GM20000 (cell line): ENCODE measurements at regions not wholly inside any gene's neighbourhood (a gene's known extent, or its start where the extent isn't known, plus 50 kb on each side); places are given as distances from the start of the nearest gene placed in this dataset.

Source experiments
- DNase-seq: peaks from one replicate; pipeline ENCODE4 v3.0.0; 2012; ENCODE audit warnings: low spot score
- TF ChIP-seq, protein P1 (sequence below): IDR thresholded peaks from 2 replicates; pipeline ENCODE4 v1.5.1; 2012; ENCODE audit warnings: mild to moderate bottlenecking, control low read depth; ENCODE audit errors: extremely low read depth, missing control alignments

DNA sequence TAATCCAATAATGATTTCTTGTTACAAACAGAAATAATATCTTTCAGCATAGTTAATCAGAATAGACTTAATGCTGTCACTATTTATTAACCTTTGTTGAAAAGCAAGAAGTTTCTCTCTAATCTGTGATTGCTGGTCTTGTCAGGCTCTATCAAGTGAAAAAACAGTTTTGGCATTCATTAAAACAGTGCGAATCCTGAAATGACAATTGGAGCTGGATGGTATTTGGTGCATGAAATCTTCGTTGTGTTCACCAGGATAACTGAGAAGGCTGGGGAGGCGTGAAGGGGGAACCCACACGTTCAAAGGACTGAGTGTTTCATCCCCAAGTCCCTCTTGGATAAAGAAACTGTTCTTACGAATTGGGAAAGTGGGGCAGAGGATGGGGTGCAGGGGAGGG, 190.2 kb upstream of the MYL2 start:
- DNase-seq, result no peak
- TF ChIP-seq, protein P1, sequence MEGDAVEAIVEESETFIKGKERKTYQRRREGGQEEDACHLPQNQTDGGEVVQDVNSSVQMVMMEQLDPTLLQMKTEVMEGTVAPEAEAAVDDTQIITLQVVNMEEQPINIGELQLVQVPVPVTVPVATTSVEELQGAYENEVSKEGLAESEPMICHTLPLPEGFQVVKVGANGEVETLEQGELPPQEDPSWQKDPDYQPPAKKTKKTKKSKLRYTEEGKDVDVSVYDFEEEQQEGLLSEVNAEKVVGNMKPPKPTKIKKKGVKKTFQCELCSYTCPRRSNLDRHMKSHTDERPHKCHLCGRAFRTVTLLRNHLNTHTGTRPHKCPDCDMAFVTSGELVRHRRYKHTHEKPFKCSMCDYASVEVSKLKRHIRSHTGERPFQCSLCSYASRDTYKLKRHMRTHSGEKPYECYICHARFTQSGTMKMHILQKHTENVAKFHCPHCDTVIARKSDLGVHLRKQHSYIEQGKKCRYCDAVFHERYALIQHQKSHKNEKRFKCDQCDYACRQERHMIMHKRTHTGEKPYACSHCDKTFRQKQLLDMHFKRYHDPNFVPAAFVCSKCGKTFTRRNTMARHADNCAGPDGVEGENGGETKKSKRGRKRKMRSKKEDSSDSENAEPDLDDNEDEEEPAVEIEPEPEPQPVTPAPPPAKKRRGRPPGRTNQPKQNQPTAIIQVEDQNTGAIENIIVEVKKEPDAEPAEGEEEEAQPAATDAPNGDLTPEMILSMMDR, result no peak

DNA sequence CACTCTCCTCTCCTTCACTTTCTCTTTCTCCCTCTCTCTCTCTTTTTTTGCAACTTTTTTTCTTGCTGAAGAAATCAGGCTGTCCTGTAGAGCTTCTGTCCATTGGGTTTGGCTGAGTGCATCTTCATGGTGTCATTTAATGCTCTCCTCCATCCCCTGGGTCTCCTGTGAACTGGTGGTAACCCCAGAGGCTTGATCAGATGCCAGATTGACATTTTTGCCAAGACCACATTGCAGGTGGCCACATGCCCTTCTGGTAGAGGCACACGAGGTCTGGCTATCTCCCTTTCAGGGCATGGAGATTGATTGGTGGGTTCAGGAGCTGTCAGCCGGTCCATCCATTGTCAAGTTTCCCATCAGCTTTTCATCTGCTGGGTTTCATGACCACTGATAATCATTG, 188.3 kb upstream of the MYL2 start:
- TF ChIP-seq, protein P1, result no peak
- DNase-seq, result no peak

DNA sequence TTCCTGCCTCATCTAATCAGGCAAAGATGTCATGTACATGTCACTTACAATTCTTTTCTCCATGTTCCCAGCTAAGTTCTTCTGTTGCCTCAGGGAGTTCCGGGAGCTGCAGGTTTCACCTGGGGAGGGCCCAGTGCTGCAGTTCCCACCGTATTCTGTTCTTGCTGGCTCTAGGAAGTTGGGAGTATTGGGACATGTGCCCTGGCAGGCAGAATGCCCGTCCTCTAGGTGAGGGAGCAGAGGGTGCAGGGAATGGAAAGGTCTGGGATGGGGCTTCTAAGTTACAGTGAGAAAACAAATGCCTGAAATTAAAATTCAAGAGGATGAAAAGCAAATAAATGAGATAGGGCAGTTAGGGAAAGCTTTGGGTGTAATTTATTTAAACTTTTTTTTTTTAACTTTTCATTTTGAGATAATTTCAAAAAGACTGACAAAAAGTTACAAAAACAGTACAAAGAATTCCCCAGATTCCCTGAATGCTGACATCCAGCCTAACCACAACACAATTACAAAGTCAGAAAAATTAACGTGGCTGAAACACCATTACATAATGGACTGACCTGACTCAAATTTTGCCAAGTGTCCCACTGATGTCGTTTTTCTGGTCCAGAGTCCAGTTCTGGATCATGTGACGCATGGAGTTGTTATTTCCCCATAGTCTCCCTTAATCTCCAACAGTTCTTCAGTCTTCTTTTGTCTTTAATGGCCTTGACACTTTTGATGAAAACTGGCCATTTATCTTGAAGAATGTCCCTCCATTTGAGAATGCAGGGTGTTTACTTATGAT, 187.2 kb upstream of the MYL2 start:
- DNase-seq, result no peak
- TF ChIP-seq, protein P1, result no peak

- TF ChIP-seq, protein P1, result no peak
Measured at GRCh38 chr12:111105294-111105693, 184.9 kb upstream of the MYL2 start.

DNA sequence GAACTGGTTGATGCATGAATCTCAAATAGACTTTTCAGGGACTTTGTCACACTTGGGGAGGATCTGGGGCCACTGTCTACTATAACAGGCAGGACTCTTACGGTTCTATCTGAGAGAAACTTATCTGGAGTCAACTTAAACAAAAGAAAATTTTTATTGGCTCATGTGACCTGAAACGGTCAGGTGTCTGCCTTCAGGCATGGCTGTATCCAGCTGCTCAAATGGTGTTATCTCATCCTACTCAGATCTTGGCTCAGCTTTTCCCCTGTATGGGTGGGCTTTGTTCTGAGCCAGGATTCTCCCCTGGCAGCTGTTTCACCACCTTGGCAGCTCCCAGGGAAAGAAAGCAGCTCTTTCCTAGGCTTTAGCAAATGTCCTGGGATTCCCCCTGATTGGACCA, 183.2 kb upstream of the MYL2 start:
- TF ChIP-seq, protein P1, result no peak
- DNase-seq, result no peak

More at GRCh38 chr12:111105294-111105693, 184.9 kb upstream of the MYL2 start:
- DNase-seq, result no peak

GRCh38 chr12:111102102-111102739, 181.8 kb upstream of the MYL2 start:
- TF ChIP-seq, protein P1, result no peak
- DNase-seq, result no peak

GRCh38 chr12:111101003-111101402, 180.6 kb upstream of the MYL2 start:
- no peak for DNase-seq
- TF ChIP-seq, protein P1, result no peak
